GM20000 (cell line): ENCODE measurements at regions not wholly inside any gene's neighbourhood (a gene's known extent, or its start where the extent isn't known, plus 50 kb on each side); places are given as distances from the start of the nearest gene placed in this dataset.

Experiments
- DNase-seq: peaks from one replicate; pipeline ENCODE4 v3.0.0; 2012; ENCODE audit warnings: low spot score
- CTCF ChIP-seq: IDR thresholded peaks from 2 replicates; pipeline ENCODE4 v1.5.1; 2012; ENCODE audit warnings: mild to moderate bottlenecking, control low read depth; ENCODE audit errors: extremely low read depth, missing control alignments

- DNase-seq, result no peak
These were observed 113.4 kb upstream of the UQCRFS1 start for GRCh38 chr19:29326351-29326750.

DNA sequence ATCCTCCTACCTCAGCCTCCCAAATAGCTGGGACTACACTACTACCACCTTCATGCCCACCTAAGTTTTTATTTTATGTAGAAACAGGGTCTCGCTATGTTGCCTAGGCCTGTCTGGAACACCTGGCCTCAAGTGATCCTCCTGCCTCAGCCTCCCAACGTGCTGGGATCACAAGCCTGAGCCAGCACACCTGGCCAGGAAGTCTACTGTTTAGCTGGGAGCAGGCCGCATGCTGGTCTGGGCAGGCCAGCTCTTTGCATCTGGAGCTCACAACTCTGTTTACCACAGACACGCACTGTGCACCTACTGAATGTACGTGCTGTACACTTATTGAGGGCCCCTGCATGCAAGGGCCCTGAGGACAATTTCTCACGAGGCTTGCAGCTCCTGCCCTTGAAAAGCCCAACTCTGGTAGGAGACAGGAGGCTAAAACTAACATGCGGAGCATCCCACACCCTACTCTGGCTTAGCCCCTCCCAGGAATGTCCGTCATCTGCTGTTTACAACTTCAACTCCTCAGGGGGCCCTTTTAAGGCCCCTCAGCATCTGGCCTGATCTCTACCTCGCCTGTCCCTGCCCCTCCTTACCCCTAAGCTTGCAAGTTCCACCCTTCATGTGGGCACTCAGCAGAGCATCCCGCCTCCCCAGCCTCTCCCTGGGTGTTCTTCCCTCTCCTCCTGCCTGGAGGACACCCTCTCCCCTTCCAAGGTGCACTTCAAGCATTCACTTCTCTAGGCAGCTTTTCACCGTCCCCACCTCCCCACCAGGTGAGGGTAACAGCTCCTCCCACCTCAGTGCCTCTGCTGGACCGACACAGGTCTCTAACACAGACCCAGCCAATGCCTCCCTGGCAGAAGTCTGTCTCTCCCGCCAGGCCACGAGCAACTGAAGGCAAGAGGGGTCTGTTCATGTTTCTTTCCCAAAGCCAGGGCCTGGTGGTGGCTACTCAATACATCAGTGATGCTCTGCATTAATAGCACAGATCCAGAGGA lies 114.2 kb upstream of the UQCRFS1 start:
- TF ChIP-seq CTCF, result no peak
- DNase-seq, result no peak

More at GRCh38 chr19:29326351-29326750, 113.4 kb upstream of the UQCRFS1 start:
- no peak for TF ChIP-seq CTCF

DNA sequence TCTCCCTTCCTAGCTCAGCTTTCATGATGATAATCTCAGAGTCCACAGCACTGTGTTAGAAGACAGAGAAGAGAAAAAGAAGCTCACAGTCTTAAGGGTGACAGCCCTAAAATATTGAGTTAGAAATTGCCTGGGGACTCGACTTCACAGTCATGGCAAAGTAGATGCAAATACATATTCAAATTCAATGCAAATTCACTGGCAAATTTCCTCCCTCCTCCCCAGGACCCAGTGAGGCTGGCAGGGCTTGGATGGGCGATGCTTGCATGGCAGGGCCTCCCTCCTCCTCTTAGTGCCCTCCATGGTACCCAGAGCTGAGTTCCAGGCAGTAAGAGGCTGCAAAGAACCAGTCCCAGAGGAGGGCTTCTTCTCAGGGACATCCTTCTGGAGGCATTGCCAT lies 115.6 kb upstream of the UQCRFS1 start:
- DNase-seq, result no peak
- TF ChIP-seq CTCF, result no peak

- DNase-seq, result no peak
- TF ChIP-seq CTCF, result no peak
These were observed 116.6 kb upstream of the UQCRFS1 start for GRCh38 chr19:29329460-29330134.

DNA sequence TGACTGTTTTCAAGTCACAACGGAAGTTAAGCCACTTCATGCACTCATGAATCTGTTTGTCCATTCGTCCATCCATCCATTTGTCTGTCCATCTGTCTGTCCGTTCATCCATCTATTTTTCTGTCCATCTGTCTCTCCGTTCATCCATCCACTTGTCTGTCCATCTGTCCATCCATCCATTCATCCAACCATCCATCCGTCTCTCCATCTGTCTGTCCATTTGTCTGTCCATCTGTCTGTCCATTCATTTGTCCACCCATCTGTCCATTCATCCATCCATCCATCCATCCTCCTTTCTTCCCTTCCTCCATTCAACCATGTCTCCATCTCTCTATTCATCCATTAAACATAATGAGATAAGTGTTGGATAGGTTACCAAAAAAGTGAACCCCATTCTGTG lies 123.5 kb upstream of the UQCRFS1 start:
- no peak for DNase-seq
- no peak for TF ChIP-seq CTCF

DNA sequence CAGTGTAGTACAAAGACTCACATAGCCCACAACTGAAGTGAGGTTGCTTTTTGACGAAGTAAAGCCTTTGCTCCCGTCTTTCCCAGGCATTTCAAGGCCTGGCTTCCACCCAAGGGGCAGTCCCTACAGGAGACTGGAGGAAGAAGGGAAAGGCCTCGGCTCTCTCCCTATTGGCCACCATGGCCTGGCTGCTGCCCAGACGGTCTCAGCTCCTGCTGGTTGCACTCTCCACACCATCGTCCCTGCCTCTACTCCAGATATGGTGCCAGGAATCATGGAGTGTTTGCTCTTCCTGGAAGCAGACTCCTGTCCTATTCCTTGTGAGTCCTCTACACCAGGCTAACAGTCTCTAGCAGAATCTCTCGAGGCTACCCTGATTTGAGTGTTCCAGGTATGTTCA lies 124.1 kb upstream of the UQCRFS1 start:
- TF ChIP-seq CTCF, result no peak
- DNase-seq, result peak; percentile 0

DNA sequence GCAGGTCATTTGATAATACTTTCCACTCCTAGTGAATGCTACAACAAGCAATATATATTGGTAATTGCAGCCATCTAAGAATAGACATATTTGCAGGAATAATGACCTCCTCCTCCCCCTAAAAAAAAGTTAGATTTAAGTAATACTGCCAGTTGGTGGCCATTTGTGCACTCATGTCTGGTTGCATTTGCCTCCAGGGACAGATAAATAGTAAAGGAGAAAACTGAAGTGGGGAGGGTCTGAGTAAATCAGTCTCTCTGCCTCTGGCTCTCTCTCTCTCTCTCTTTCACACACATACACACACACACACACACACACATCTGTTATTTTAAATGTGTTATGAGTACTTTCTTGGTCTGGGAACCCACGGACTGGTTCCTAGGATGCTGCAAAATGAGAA lies 125.5 kb upstream of the UQCRFS1 start:
- no peak for TF ChIP-seq CTCF
- no peak for DNase-seq
